Stimulated activated CD8-positive, alpha-beta memory T cell treated with anti-CD3 and anti-CD28 coated beads, Interleukin-4, amount 100 ng/mL, for 1 hour (primary cell): ENCODE measurements at regions not wholly inside any gene's neighbourhood (a gene's known extent, or its start where the extent isn't known, plus 50 kb on each side); places are given as distances from the start of the nearest gene placed in this dataset.

Experiments used
- DNase-seq, 2 donors: peaks; one replicate each; pipeline ENCODE4 v3.0.0-alpha.2; 2020; ENCODE audit warnings: low read depth in 2 of 2, low spot score in 1 of 2

GRCh38 chr11:127622686-127623085 lies 622.1 kb upstream of the KIRREL3 start:
- DNase-seq, result no peak

- no peak for DNase-seq
Observed at GRCh38 chr11:127620671-127621070, 620.1 kb upstream of the KIRREL3 start.

- DNase-seq, result no peak
Observed at GRCh38 chr11:127619946-127620345, 619.4 kb upstream of the KIRREL3 start.

- DNase-seq, result no peak
Observed at GRCh38 chr11:127618721-127619120, 618.2 kb upstream of the KIRREL3 start.

GRCh38 chr11:127616158-127616557 lies 615.6 kb upstream of the KIRREL3 start:
- DNase-seq, result no peak

- no peak for DNase-seq
Observed at GRCh38 chr11:127612607-127613006, 612.0 kb upstream of the KIRREL3 start.

GRCh38 chr11:127609025-127609773 lies 608.6 kb upstream of the KIRREL3 start:
- no peak for DNase-seq

GRCh38 chr11:127607487-127608085 lies 607.0 kb upstream of the KIRREL3 start:
- DNase-seq, result no peak

GRCh38 chr11:127601578-127601977 lies 601.0 kb upstream of the KIRREL3 start:
- DNase-seq, result no peak

GRCh38 chr11:127600674-127601073 lies 600.1 kb upstream of the KIRREL3 start:
- DNase-seq, result no peak

GRCh38 chr11:127598476-127598875 lies 597.9 kb upstream of the KIRREL3 start:
- no peak for DNase-seq

GRCh38 chr11:127596433-127596832 lies 595.9 kb upstream of the KIRREL3 start:
- no peak for DNase-seq

- DNase-seq, result no peak
Observed at GRCh38 chr11:127592371-127592770, 591.8 kb upstream of the KIRREL3 start.

GRCh38 chr11:127590314-127590713 lies 589.7 kb upstream of the KIRREL3 start:
- DNase-seq, result no peak

- no peak for DNase-seq
Observed at GRCh38 chr11:127588431-127588830, 587.9 kb upstream of the KIRREL3 start.

GRCh38 chr11:127587511-127587910 lies 586.9 kb upstream of the KIRREL3 start:
- DNase-seq, result no peak

- no peak for DNase-seq
Observed at GRCh38 chr11:127576210-127576609, 575.6 kb upstream of the KIRREL3 start.

GRCh38 chr11:127574478-127574877 lies 573.9 kb upstream of the KIRREL3 start:
- no peak for DNase-seq

GRCh38 chr11:127568891-127569290 lies 568.3 kb upstream of the KIRREL3 start:
- DNase-seq, result no peak

GRCh38 chr11:127567237-127567932 lies 566.8 kb upstream of the KIRREL3 start:
- DNase-seq, result no peak

GRCh38 chr11:127564810-127565209 lies 564.2 kb upstream of the KIRREL3 start:
- no peak for DNase-seq

- no peak for DNase-seq
Observed at GRCh38 chr11:127559978-127560377, 559.4 kb upstream of the KIRREL3 start.
